Nephron progenitor cell (in vitro differentiated cells): ENCODE measurements at regions not wholly inside any gene's neighbourhood (a gene's known extent, or its start where the extent isn't known, plus 50 kb on each side); places are given as distances from the start of the nearest gene placed in this dataset.
A peak's percentile ranks its signal among the peaks of the same experiment; 100 is the strongest.

ENCODE experiments used
- DNase-seq: peaks from one replicate; pipeline ENCODE4 v3.0.0; 2021
- H3K27ac Mint-ChIP-seq: 2 replicates; pipeline ENCODE4 v1.8.0; 2021; ENCODE audit warnings: mild to moderate bottlenecking, moderate library complexity, mixed read lengths
- H3K27me3 Mint-ChIP-seq: 2 replicates; pipeline ENCODE4 v1.8.0; 2021; ENCODE audit warnings: mild to moderate bottlenecking, low read depth, mixed read lengths; ENCODE audit not compliant: poor library complexity
- H3K36me3 Mint-ChIP-seq: 2 replicates; pipeline ENCODE4 v1.8.0; 2021; ENCODE audit warnings: low read depth, mixed read lengths
- H3K4me1 Mint-ChIP-seq: 2 replicates; pipeline ENCODE4 v1.8.0; 2021; ENCODE audit warnings: mixed read lengths
- H3K4me3 Mint-ChIP-seq: 2 replicates; pipeline ENCODE4 v1.8.0; 2021; ENCODE audit warnings: mild to moderate bottlenecking, moderate library complexity, mixed read lengths
- H3K9me3 Mint-ChIP-seq: 2 replicates; pipeline ENCODE4 v1.8.0; 2021; ENCODE audit warnings: mild to moderate bottlenecking, moderate library complexity, mixed read lengths
- CTCF ChIP-seq: fragments of 200-600 bp; sonication (generic); IDR thresholded peaks from 2 replicates; pipeline ENCODE4 v1.5.0; 2021; ENCODE audit warnings: antibody characterized with exemption

- no peak for TF ChIP-seq CTCF
- peaks cover 35% of the 10 kb centered on the region for H3K4me1 Mint-ChIP-seq
- H3K27me3 Mint-ChIP-seq: peaks cover 14% of the 10 kb centered on the region
- no peaks in the 10 kb centered on the region for H3K9me3 Mint-ChIP-seq
- DNase-seq: no peak
- H3K27ac Mint-ChIP-seq: no peak overlapping the region
- H3K36me3 Mint-ChIP-seq: no peaks in the 10 kb centered on the region
- H3K4me3 Mint-ChIP-seq: no peak overlapping the region
Observed at GRCh38 chr15:70498096-70498626, 265.2 kb downstream of the UACA start.

GRCh38 chr15:70497661-70498060 lies 265.7 kb downstream of the UACA start:
- TF ChIP-seq CTCF: no peak
- no peak for DNase-seq
- H3K4me1 Mint-ChIP-seq: peaks cover 34% of the 10 kb centered on the region
- no peak overlapping the region for H3K27ac Mint-ChIP-seq
- H3K9me3 Mint-ChIP-seq: no peaks in the 10 kb centered on the region
- no peaks in the 10 kb centered on the region for H3K36me3 Mint-ChIP-seq
- no peak overlapping the region for H3K4me3 Mint-ChIP-seq
- H3K27me3 Mint-ChIP-seq: peaks cover 12% of the 10 kb centered on the region

GRCh38 chr15:70495991-70496599 lies 267.3 kb downstream of the UACA start:
- Mint-ChIP-seq H3K9me3 (no peaks in the 10 kb centered on the region), H3K4me1 (peaks cover 40% of the 10 kb centered on the region), H3K4me3 (no peak overlapping the region), H3K36me3 (no peaks in the 10 kb centered on the region), H3K27me3 (peaks cover 12% of the 10 kb centered on the region), H3K27ac (no peak overlapping the region)
- no peak for DNase-seq
- no peak for TF ChIP-seq CTCF

- peaks cover 9% of the 10 kb centered on the region for H3K27me3 Mint-ChIP-seq
- TF ChIP-seq CTCF: no peak
- H3K4me1 Mint-ChIP-seq: peaks cover 40% of the 10 kb centered on the region
Observed at GRCh38 chr15:70494852-70495571, 268.3 kb downstream of the UACA start.

GRCh38 chr15:70494517-70494851 lies 268.9 kb downstream of the UACA start:
- Mint-ChIP-seq H3K27me3 (peaks cover 11% of the 10 kb centered on the region), H3K4me3 (no peak overlapping the region), H3K27ac (no peak overlapping the region), H3K4me1 (peaks cover 40% of the 10 kb centered on the region), H3K9me3 (no peaks in the 10 kb centered on the region), H3K36me3 (no peaks in the 10 kb centered on the region)
- TF ChIP-seq CTCF: no peak
- no peak for DNase-seq

More at GRCh38 chr15:70494852-70495571, 268.3 kb downstream of the UACA start:
- Mint-ChIP-seq H3K9me3 (no peaks in the 10 kb centered on the region), H3K27ac (peak overlapping the region; percentile 97), H3K4me3 (peak overlapping the region; percentile 66), H3K36me3 (no peaks in the 10 kb centered on the region)
- DNase-seq: no peak
